PC-3 (cell line): ENCODE measurements at regions not wholly inside any gene's neighbourhood (a gene's known extent, or its start where the extent isn't known, plus 50 kb on each side); places are given as distances from the start of the nearest gene placed in this dataset.

Experiments
- ATAC-seq: fragments of 200-7000 bp; cut with Tn5 transposase; 2 replicates; pipeline ENCODE4 v1.9.1; 2020; ENCODE audit warnings: mild to moderate bottlenecking, moderate library complexity
- BruUV-seq: library from RNA; stranded (reverse); fragments of 400-500 nt; replicated peaks from 2 replicates; lab custom pipeline; 2021; lab: Mats Ljungman, UMichigan
- CTCF ChIA-PET: fragments of 300-600 bp; sonication (Branson Sonifier 250); formaldehyde crosslinking; loops from one replicate; lab custom pipeline; 2022; ENCODE audit warnings: antibody characterized with exemption; lab: Charles Lee
- POLR2A ChIA-PET: fragments of 300-600 bp; sonication (Branson Sonifier 250); formaldehyde crosslinking; loops from one replicate; lab custom pipeline; 2022; ENCODE audit warnings: antibody characterized with exemption; ENCODE audit not compliant: unreplicated experiment; lab: Charles Lee
- DNase-seq: peaks from one replicate; pipeline ENCODE4 v3.0.0-alpha.2; 2015
- H2AFZ ChIP-seq: fragments of 300-600 bp; sonication (generic); 2 replicates; pipeline ENCODE4 v1.6.0; 2016; ENCODE audit warnings: antibody characterized with exemption, low read length
- H3F3A ChIP-seq: fragments of 300-600 bp; sonication (generic); one replicate; pipeline ENCODE4 v1.6.0; 2017; ENCODE audit warnings: antibody characterized with exemption, low read length, control low read depth, mild to moderate bottlenecking; ENCODE audit not compliant: unreplicated experiment
- H3K27ac ChIP-seq: fragments of 300-600 bp; sonication (generic); 2 replicates; pipeline ENCODE4 v1.5.1; 2016; ENCODE audit warnings: mild to moderate bottlenecking, low read length
- H3K27me3 ChIP-seq: fragments of 300-600 bp; sonication (generic); 2 replicates; pipeline ENCODE4 v1.6.1; 2016; ENCODE audit warnings: low read length, mixed read lengths
- H3K36me3 ChIP-seq: fragments of 300-600 bp; sonication (generic); 2 replicates; pipeline ENCODE4 v1.6.1; 2016; ENCODE audit warnings: low read depth, mixed run types, low read length, mixed read lengths
- H3K4me1 ChIP-seq: fragments of 300-600 bp; sonication (generic); 2 replicates; pipeline ENCODE4 v1.5.1; 2016; ENCODE audit warnings: low read length; ENCODE audit not compliant: insufficient read depth
- H3K4me2 ChIP-seq: fragments of 300-600 bp; sonication (generic); 2 replicates; pipeline ENCODE4 v1.6.0; 2016; ENCODE audit warnings: low read length
- H3K4me3 ChIP-seq: fragments of 300-600 bp; sonication (generic); 2 replicates; pipeline ENCODE4 v1.5.1; 2016; ENCODE audit warnings: mild to moderate bottlenecking, low read length, mixed read lengths
- H3K79me2 ChIP-seq: fragments of 300-600 bp; sonication (generic); 2 replicates; pipeline ENCODE4 v1.6.1; 2017; ENCODE audit warnings: low read length, mixed read lengths
- H3K9ac ChIP-seq: fragments of 300-600 bp; sonication (generic); 2 replicates; pipeline ENCODE4 v1.6.0; 2016; ENCODE audit warnings: mild to moderate bottlenecking, low read length
- H3K9me2 ChIP-seq: fragments of 300-600 bp; sonication (generic); replicated peaks from 2 replicates; pipeline ENCODE4 v1.6.1; 2016; ENCODE audit warnings: mixed run types, low read length, mixed read lengths
- H3K9me3 ChIP-seq: fragments of 300-600 bp; sonication (generic); 2 replicates; pipeline ENCODE4 v1.6.1; 2016; ENCODE audit warnings: low read length, mixed read lengths
- H4K20me1 ChIP-seq: fragments of 300-600 bp; sonication (generic); 2 replicates; pipeline ENCODE4 v1.6.1; 2016; ENCODE audit warnings: low read length, mixed read lengths
- CTCF ChIP-seq: fragments of 300-600 bp; sonication (generic); conservative IDR thresholded peaks from 2 replicates; pipeline ENCODE4 v1.5.1; 2017; ENCODE audit warnings: antibody characterized with exemption, low read depth, mild to moderate bottlenecking, low read length
- EZH2 ChIP-seq: fragments of 300-600 bp; sonication (generic); IDR thresholded peaks from one replicate; pipeline ENCODE4 v1.6.1; 2017; ENCODE audit warnings: antibody characterized with exemption, mild to moderate bottlenecking, low read length; ENCODE audit not compliant: unreplicated experiment
- EZH2phosphoT487 ChIP-seq: fragments of 300-600 bp; sonication (generic); IDR thresholded peaks from 2 replicates; pipeline ENCODE4 v1.6.1; 2018; ENCODE audit warnings: mild to moderate bottlenecking, antibody characterized with exemption, low read length, borderline replicate concordance
- intact Hi-C: fragments of 100-400 bp; cut with micrococcal nuclease; formaldehyde crosslinking; loops from 2 replicates; pipeline ENCODE4 v1.9.0; 2023

- H3K9me2 ChIP-seq = no peaks in the 10 kb centered on the region
- no peaks in the 10 kb centered on the region for H3K4me1 ChIP-seq
- intact Hi-C loops = loop anchor here (1.0 to 5.0 kb wide), 3 partner anchors 97 to 908 kb away; no protein-coding TSS in a partner anchor
- ATAC-seq = peak; percentile 94
- H3F3A ChIP-seq = no peaks in the 10 kb centered on the region
- H3K4me3 ChIP-seq = peak overlapping the region; percentile 57
- TF ChIP-seq CTCF = peak; percentile 96
- TF ChIP-seq EZH2phosphoT487 = no peak
- peak; percentile 96 for DNase-seq
- H2AFZ ChIP-seq = peak overlapping the region; percentile 77
- no peak overlapping the region for H3K27ac ChIP-seq
- no peaks in the 10 kb centered on the region for H3K9me3 ChIP-seq
- peak overlapping the region; percentile 83 for H3K4me2 ChIP-seq
- H3K9ac ChIP-seq = no peak overlapping the region
- H3K27me3 ChIP-seq = no peaks in the 10 kb centered on the region
- ChIA-PET CTCF (interaction anchor here (0.6 to 1.8 kb wide), 6 partner anchors 32 to 908 kb away, joined by 3 to 28 read pairs (median 4); no protein-coding TSS in a partner anchor), POLR2A (interaction anchor here (0.6 to 1.0 kb wide), 2 partner anchors 97 to 654 kb away, joined by 3 to 5 read pairs; no protein-coding TSS in a partner anchor)
- H4K20me1 ChIP-seq = no peaks in the 10 kb centered on the region
- H3K79me2 ChIP-seq = no peaks in the 10 kb centered on the region
- BruUV-seq = no TSS peak
- H3K36me3 ChIP-seq = no peaks in the 10 kb centered on the region
Measured at GRCh38 chr1:168439456-168440375, 104.1 kb downstream of the XCL2 start.

- no peak overlapping the region for H3K4me2 ChIP-seq
- no peaks in the 10 kb centered on the region for H3K9me3 ChIP-seq
- no peaks in the 10 kb centered on the region for H3K9me2 ChIP-seq
- no peak overlapping the region for H3K9ac ChIP-seq
- no peak overlapping the region for H3K27ac ChIP-seq
- intact Hi-C loops = loop anchor here (5.0 kb wide), 1 partner anchor 96 kb away; no protein-coding TSS in a partner anchor
- no peaks in the 10 kb centered on the region for H3K36me3 ChIP-seq
- H3K79me2 ChIP-seq = no peaks in the 10 kb centered on the region
- H2AFZ ChIP-seq = no peak overlapping the region
- BruUV-seq = no TSS peak
- H3K4me3 ChIP-seq = no peak overlapping the region
- no peaks in the 10 kb centered on the region for H3K27me3 ChIP-seq
- H4K20me1 ChIP-seq = no peaks in the 10 kb centered on the region
- DNase-seq (no peak), ATAC-seq (no peak)
- ChIA-PET CTCF (interaction anchor here (0.7 to 1.8 kb wide), 4 partner anchors 96 to 705 kb away, joined by 3 to 28 read pairs (median 5); no protein-coding TSS in a partner anchor), POLR2A (interaction anchor here (1.0 kb wide), 1 partner anchor 96 kb away, joined by 3 read pairs; no protein-coding TSS in a partner anchor)
- no peaks in the 10 kb centered on the region for H3K4me1 ChIP-seq
- no peaks in the 10 kb centered on the region for H3F3A ChIP-seq
- TF ChIP-seq EZH2phosphoT487 = no peak
- TF ChIP-seq CTCF = peak; percentile 30; the same call in 1 of the 2 replicates
- TF ChIP-seq EZH2 = no peak
Measured at GRCh38 chr1:168438626-168439025, 105.2 kb downstream of the XCL2 start.
